Testis (tissue), 2 donors: ENCODE measurements at regions not wholly inside any gene's neighbourhood (a gene's known extent, or its start where the extent isn't known, plus 50 kb on each side); places are given as distances from the start of the nearest gene placed in this dataset.

Source experiments
- POLR2A ChIP-seq: fragments of 450-650 bp; IDR thresholded peaks from one replicate; pipeline ENCODE4 v1.6.1; 2017; ENCODE audit warnings: antibody characterized with exemption, mild to moderate bottlenecking, moderate library complexity
- TF ChIP-seq, protein P1 (sequence below), 3 experiments: fragments of 450-650 bp in 2 of 3; fragments of 200-600 bp in 1 of 3; sonication (generic) in 1 of 3; IDR thresholded peaks; one replicate each; pipeline ENCODE4 v1.5.1; 2016 to 2019; ENCODE audit warnings: antibody characterized with exemption in 3 of 3, mild to moderate bottlenecking in 2 of 3, moderate library complexity in 1 of 3

DNA sequence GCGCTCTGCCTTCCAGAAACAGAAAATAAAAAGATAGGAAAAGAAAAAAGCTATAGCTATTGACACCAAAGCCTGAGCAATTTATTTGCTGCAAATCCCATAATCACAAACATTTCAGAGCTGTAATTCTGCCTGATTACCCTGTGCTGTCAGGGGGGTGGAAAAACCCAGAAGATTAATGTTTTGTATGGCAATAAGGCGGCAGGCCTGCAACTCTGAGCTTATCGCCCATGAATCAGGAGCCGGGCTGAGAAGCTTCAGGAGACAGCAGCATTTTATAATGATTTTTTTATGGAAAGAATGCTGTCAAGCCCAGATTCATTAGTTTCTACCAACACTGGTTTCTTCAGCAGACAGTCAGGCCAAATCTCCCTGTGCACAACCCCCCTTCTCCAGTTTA, 82.6 kb upstream of the TMEM164 start:
- TF ChIP-seq, protein P1, sequence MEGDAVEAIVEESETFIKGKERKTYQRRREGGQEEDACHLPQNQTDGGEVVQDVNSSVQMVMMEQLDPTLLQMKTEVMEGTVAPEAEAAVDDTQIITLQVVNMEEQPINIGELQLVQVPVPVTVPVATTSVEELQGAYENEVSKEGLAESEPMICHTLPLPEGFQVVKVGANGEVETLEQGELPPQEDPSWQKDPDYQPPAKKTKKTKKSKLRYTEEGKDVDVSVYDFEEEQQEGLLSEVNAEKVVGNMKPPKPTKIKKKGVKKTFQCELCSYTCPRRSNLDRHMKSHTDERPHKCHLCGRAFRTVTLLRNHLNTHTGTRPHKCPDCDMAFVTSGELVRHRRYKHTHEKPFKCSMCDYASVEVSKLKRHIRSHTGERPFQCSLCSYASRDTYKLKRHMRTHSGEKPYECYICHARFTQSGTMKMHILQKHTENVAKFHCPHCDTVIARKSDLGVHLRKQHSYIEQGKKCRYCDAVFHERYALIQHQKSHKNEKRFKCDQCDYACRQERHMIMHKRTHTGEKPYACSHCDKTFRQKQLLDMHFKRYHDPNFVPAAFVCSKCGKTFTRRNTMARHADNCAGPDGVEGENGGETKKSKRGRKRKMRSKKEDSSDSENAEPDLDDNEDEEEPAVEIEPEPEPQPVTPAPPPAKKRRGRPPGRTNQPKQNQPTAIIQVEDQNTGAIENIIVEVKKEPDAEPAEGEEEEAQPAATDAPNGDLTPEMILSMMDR (IDR thresholded peaks at IDR 0.05) = no peak
- TF ChIP-seq POLR2A = no peak
